KBM-7 (cell line): ENCODE measurements at regions not wholly inside any gene's neighbourhood (a gene's known extent, or its start where the extent isn't known, plus 50 kb on each side); places are given as distances from the start of the nearest gene placed in this dataset.
"Not testable (repeated sequence)": the region's sequence is repeated elsewhere in the genome, so short reads cannot be mapped to it uniquely, and the experiment has no call there.

Source experiments
- DNase-seq: peaks from one replicate; pipeline ENCODE4 v3.0.0-alpha.2; 2015
- in situ Hi-C: fragments of 300-500 bp; cut with MboI; formaldehyde crosslinking; loops from 2 replicates; pipeline ENCODE4 v1.14.3; 2020; ENCODE audit warnings: low sequenced_read_pairs, low pct_unique_long_range_greater_than_20kb, mixed read lengths

DNA sequence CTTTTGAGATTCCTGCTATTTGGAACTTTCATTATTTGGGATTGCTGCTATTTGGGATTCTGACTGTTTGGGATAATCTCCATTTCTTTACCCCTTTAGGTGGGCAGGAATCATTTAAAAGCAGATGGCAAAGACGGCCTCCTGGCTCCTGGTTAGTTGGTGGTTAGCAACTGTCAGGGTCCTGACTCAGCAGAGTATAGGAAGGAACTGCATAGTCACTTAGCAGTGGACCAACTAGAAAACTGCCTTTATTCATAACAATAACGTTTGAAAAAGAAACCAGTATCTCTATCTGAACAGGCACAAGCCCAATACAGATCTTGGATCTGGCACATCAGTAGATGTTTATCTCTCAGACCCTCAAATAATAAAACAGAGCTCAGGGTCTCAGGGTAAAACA is 469.7 kb upstream of the FGF16 start:
- in situ Hi-C loops = no loop called here
- no peak for DNase-seq

GRCh38 chrX:76987381-76987780 is 459.8 kb upstream of the FGF16 start:
- in situ Hi-C loops = no loop called here
- no peak for DNase-seq

GRCh38 chrX:76996641-76997040 is 450.5 kb upstream of the FGF16 start:
- no peak for DNase-seq
- in situ Hi-C loops = no loop called here

- in situ Hi-C loops = no loop called here
- DNase-seq = no peak
These were observed 443.7 kb upstream of the FGF16 start for GRCh38 chrX:77003530-77003929.

DNA sequence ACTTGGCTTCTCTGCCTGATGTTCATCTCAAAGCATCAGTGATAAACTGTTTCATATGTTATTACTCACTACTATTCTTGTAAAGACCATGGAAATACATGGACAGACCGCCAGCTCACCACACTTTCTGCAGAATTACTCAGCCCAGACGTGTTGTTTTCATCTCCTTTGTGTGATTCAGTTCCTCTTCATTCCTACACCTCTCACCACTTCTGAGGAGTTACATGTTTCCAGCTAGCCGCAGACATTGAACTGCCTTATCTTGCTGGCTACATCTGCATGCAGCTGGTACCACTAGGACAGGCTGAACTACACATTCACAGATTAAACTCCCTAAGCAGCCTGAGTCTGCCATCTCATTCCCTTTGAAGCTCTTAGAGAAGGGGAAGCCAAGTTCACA is 443.2 kb upstream of the FGF16 start:
- in situ Hi-C loops = no loop called here
- no peak for DNase-seq

DNA sequence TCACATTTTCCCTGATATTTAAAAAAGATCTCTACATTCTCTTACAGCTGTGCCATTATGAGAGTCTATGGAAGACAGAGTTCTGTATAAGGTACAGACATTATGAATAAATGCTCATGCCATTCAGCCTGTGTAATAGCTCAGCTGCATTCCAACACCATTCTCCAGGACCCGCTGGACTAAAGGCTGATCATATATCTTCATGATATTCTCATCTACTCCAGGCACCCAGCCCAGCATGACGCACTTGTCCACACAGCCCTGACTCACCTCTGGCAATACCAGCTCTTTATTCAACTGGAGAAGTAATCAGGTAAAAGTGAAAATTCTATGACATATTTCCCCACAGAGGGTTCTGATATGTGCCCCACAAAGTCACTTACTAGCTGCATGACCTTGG is 437.5 kb upstream of the FGF16 start:
- DNase-seq = no peak
- in situ Hi-C loops = no loop called here

DNA sequence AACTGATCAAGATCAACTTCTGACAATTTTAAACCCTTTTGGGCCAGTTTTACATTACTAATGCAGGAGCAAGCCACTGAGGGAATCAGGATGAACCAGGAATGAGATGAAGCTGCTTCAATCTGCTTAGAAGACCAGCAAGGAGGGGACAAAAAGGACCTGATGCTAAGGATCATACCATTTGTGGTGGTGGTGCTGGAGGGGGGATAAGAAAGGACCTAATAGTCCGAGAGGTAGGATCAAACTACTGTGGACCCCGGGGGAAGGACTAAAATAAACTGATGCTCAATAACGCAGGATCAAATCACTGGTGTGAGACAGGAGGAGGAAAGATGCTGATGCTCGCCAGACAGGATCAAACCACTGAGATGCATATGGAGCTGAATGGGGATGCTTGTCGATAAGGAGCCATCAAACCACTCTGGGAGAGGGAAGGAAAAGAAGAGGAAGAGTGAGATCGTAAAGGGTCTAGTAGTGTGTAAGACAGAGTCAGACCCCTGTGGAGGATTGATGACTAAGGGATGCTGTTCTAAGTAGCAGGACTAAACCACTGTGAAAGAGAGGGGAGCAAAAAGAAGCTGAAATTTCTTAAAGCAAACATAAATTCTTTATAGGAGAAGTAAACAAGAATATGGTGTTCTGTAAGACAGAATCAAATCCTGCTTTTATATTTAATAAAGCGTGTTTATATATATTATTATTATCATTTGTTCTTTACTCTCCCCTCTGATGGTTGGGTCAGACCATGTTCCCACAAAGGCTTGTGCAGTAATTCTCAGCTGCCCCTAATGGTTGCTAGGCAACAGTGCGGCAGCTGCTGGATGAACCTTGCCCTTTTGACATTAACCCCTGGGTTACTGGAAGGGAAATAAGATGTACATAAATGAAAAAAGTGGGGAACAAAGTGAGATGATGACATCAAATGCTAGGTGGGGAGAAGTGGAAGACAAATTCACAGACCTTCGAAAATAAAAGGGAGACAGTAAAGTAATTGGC is 432.5 kb upstream of the FGF16 start:
- DNase-seq = peak; percentile 5
- in situ Hi-C loops = no loop called here

GRCh38 chrX:77017093-77017492 is 430.1 kb upstream of the FGF16 start:
- no peak for DNase-seq
- in situ Hi-C loops = no loop called here

- in situ Hi-C loops, DNase-seq: not testable (repeated sequence)
These were observed 400.9 kb upstream of the FGF16 start for GRCh38 chrX:77046180-77046810.

DNA sequence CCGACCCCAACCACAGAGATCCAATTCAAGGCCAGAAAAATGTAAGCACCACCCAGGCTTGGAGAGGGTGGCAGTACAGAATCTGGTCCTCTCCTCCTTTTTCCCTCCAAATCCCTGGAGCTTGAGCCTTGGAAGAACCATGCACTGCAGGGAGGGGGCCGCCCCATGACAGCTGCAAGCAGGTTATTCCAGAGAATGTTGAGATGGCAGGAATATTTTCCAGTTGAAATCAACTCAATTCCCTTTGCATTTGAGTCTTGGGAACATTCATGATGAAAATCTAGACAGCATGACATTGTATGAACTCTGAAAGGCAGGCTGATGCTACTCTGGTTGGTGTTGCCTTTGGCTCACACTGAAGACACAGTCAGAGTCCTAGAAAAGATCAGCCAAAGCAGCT is 386.6 kb upstream of the FGF16 start:
- no peak for DNase-seq
- in situ Hi-C loops = no loop called here

- in situ Hi-C loops = no loop called here
- DNase-seq = no peak
These were observed 386.2 kb upstream of the FGF16 start for GRCh38 chrX:77061022-77061421.

DNA sequence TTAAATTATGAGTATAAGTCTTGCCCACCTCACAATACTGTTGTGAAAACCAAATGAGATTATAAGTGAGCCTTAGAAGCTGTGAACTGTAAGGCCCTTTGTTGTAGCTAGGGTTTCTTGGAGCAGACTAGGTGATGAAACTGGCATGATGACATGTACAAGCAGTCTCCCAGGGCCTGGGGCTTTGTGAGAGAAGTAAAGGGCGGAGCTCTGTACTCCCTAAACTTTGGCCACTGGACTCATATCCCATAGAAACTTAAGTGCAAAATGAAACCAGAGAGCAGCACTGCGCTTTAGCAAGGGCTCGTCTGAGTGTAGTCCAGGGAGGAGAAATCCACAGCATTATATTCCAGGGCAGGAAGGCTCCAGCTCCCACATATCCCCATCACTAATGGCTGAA is 385.6 kb upstream of the FGF16 start:
- no peak for DNase-seq
- in situ Hi-C loops = no loop called here

- in situ Hi-C loops = no loop called here
These were observed 381.3 kb upstream of the FGF16 start for GRCh38 chrX:77065896-77066295.

GRCh38 chrX:77070202-77070918 is 376.8 kb upstream of the FGF16 start:
- peak; percentile 58 for DNase-seq
- in situ Hi-C loops = no loop called here

More at GRCh38 chrX:77065896-77066295, 381.3 kb upstream of the FGF16 start:
- DNase-seq = no peak

DNA sequence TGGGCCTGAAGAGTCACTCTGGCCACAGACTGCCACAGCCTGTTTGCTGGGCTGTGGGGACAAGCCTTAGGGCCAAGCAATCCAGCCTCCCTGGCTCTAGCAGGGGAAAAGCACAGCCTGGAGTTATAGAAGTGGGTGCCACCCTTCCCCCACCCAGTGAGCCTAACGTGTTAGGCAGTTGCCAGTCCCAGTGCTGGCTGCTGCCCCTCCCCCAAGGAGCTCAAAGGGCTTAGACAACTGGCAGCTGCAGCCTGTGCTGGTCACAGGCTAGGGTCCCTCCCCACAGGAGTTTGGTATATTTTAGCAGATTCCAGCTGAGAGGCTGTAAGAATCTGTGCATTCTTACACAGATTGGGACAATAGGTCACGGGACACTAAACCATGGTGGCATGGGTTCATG is 370.3 kb upstream of the FGF16 start:
- in situ Hi-C loops = no loop called here
- DNase-seq = no peak

GRCh38 chrX:77081237-77081636 is 366.0 kb upstream of the FGF16 start:
- in situ Hi-C loops, DNase-seq: not testable (repeated sequence)

DNA sequence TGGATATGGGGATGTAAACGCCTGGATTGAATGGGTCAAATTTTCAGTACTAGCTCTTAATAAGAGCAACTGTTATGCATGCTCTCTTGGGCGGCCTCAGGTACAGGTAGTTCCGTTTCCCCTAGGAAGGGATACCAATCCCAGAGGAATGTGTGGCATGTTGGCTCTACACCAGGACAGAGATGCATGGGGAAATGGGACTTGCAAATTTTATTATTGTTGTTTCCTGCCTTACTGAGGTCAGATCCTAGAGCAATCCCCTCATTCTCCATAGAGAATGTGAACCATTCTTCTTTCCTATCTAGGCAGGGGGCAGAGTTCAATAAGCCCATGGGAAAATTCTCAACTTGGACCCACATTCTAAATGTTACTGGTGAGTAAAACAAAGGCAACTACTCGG is 361.8 kb upstream of the FGF16 start:
- no peak for DNase-seq
- in situ Hi-C loops = no loop called here

DNA sequence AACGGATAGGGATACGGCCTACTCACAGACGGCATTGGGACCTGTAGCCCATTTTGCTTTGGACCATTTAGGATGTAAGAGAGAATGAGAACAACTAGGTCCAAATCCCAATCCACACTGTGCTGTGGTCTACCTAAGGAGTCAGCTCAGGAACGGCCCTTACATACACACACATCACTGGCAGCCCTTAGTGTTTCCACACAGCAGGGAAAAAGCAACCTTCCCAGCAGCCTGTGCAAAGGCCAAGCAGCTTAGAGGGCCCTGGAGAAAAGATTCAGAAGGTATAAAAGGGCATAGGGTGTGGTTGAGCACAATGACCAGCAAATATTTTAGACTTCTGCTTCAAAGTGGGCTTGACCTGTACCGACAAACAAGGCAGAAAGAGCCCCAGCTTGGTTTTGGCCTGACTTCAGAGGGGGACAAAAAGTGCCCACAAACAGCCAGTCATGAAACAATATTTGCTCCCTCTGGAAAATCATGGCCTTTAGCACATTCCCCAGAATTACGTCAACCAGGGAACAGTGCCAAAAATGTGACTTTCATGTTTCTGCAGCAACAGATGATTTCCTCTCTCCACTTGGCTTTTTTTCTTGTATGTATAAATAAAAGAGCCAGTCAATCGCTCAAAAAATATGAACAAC is 359.5 kb upstream of the FGF16 start:
- in situ Hi-C loops = no loop called here
- DNase-seq = no peak

- in situ Hi-C loops = no loop called here
- no peak for DNase-seq
These were observed 359.0 kb upstream of the FGF16 start for GRCh38 chrX:77088233-77088632.
